CD4-positive, alpha-beta T cell treated with Interleukin-12 subunit alpha and Interleukin-12 subunit beta, for 1 hour (primary cell): ENCODE measurements at regions not wholly inside any gene's neighbourhood (a gene's known extent, or its start where the extent isn't known, plus 50 kb on each side); places are given as distances from the start of the nearest gene placed in this dataset.

Source experiments
- DNase-seq: peaks from one replicate; pipeline ENCODE4 v3.0.0-alpha.2; 2020

GRCh38 chr1:98278055-98278454 lies 357.2 kb upstream of the DPYD start:
- DNase-seq = no peak

GRCh38 chr1:98277118-98277517 lies 356.3 kb upstream of the DPYD start:
- no peak for DNase-seq

GRCh38 chr1:98276514-98276913 lies 355.7 kb upstream of the DPYD start:
- no peak for DNase-seq

GRCh38 chr1:98268316-98268715 lies 347.5 kb upstream of the DPYD start:
- DNase-seq = no peak

- DNase-seq = no peak
Measured at GRCh38 chr1:98267423-98267822, 346.6 kb upstream of the DPYD start.

- DNase-seq = no peak
Measured at GRCh38 chr1:98264727-98265126, 343.9 kb upstream of the DPYD start.

GRCh38 chr1:98260839-98261238 lies 340.0 kb upstream of the DPYD start:
- no peak for DNase-seq

GRCh38 chr1:98260412-98260811 lies 339.6 kb upstream of the DPYD start:
- DNase-seq = no peak

GRCh38 chr1:98256700-98257099 lies 335.9 kb upstream of the DPYD start:
- DNase-seq = no peak

- no peak for DNase-seq
Measured at GRCh38 chr1:98253145-98253544, 332.3 kb upstream of the DPYD start.

GRCh38 chr1:98251497-98251896 lies 330.7 kb upstream of the DPYD start:
- no peak for DNase-seq

GRCh38 chr1:98232678-98233077 lies 311.8 kb upstream of the DPYD start:
- no peak for DNase-seq

- DNase-seq = no peak
Measured at GRCh38 chr1:98222706-98223105, 301.9 kb upstream of the DPYD start.

GRCh38 chr1:98221923-98222322 lies 301.1 kb upstream of the DPYD start:
- no peak for DNase-seq

- DNase-seq = no peak
Measured at GRCh38 chr1:98217601-98218000, 296.8 kb upstream of the DPYD start.

- no peak for DNase-seq
Measured at GRCh38 chr1:98216304-98216703, 295.5 kb upstream of the DPYD start.

GRCh38 chr1:98211271-98211845 lies 290.5 kb upstream of the DPYD start:
- DNase-seq = no peak

- DNase-seq = no peak
Measured at GRCh38 chr1:98210563-98210962, 289.7 kb upstream of the DPYD start.

- no peak for DNase-seq
Measured at GRCh38 chr1:98210064-98210463, 289.2 kb upstream of the DPYD start.

- no peak for DNase-seq
Measured at GRCh38 chr1:98205291-98206017, 284.6 kb upstream of the DPYD start.

GRCh38 chr1:98203466-98203865 lies 282.6 kb upstream of the DPYD start:
- no peak for DNase-seq

GRCh38 chr1:98201666-98202081 lies 280.8 kb upstream of the DPYD start:
- DNase-seq = no peak

- DNase-seq = no peak
Measured at GRCh38 chr1:98197356-98197755, 276.5 kb upstream of the DPYD start.

- no peak for DNase-seq
Measured at GRCh38 chr1:98196012-98196411, 275.2 kb upstream of the DPYD start.

GRCh38 chr1:98188774-98189173 lies 267.9 kb upstream of the DPYD start:
- no peak for DNase-seq
